ENCODE measurements at regions not wholly inside any gene's neighbourhood (a gene's known extent, or its start where the extent isn't known, plus 50 kb on each side); places are given as distances from the start of the nearest gene placed in this dataset.

GRCh38 chr2:185644828-185645227 lies 93.8 kb upstream of the FSIP2 start:
- TF ChIP-seq CSRNP3 (CRISPR knock-in tag; IDR thresholded peaks at IDR 0.05): no peak
- no peak for TF ChIP-seq SNAI2 (CRISPR knock-in tag; IDR thresholded peaks at IDR 0.05)
- no peak for TF ChIP-seq OSR1 (CRISPR knock-in tag; IDR thresholded peaks at IDR 0.05)
- TF ChIP-seq CSDC2 (CRISPR knock-in tag; IDR thresholded peaks at IDR 0.05): no peak
- TF ChIP-seq ZNF70 (CRISPR knock-in tag; IDR thresholded peaks at IDR 0.05): no peak
- TF ChIP-seq BACH2 (CRISPR knock-in tag; IDR thresholded peaks at IDR 0.05; ENCODE audit: borderline replicate concordance): no peak
- TF ChIP-seq ZFP30 (CRISPR knock-in tag; IDR thresholded peaks at IDR 0.05): no peak
- no peak for TF ChIP-seq TSHZ2 (CRISPR knock-in tag; IDR thresholded peaks at IDR 0.05)
- TF ChIP-seq ARNTL (CRISPR knock-in tag; IDR thresholded peaks at IDR 0.05; ENCODE audit: borderline replicate concordance, low read depth): no peak
- TF ChIP-seq RARB (CRISPR knock-in tag; IDR thresholded peaks at IDR 0.05): no peak
- no peak for TF ChIP-seq ZNF8 (CRISPR knock-in tag; IDR thresholded peaks at IDR 0.05)
- no peak for TF ChIP-seq PATZ1 (CRISPR knock-in tag; IDR thresholded peaks at IDR 0.05; ENCODE audit: borderline replicate concordance)
- ATAC-seq: no peak

- ATAC-seq: no peak
- TF ChIP-seq ZNF8 (CRISPR knock-in tag; IDR thresholded peaks at IDR 0.05): no peak
- TF ChIP-seq CREB5 (CRISPR knock-in tag; IDR thresholded peaks at IDR 0.05; ENCODE audit: low read depth): no peak
- TF ChIP-seq TCF4 (CRISPR knock-in tag; IDR thresholded peaks at IDR 0.05; ENCODE audit: borderline replicate concordance): no peak
Measured at GRCh38 chr2:185645529-185645928, 93.1 kb upstream of the FSIP2 start.

GRCh38 chr2:185658750-185659149 lies 79.9 kb upstream of the FSIP2 start:
- no peak for ATAC-seq
- TF ChIP-seq SNAI2 (CRISPR knock-in tag; IDR thresholded peaks at IDR 0.05) (no peak), PPARA (CRISPR knock-in tag; IDR thresholded peaks at IDR 0.05; ENCODE audit: borderline replicate concordance) (no peak), TOX (CRISPR knock-in tag; IDR thresholded peaks at IDR 0.05; ENCODE audit: borderline replicate concordance) (no peak), ZC3H10 (CRISPR knock-in tag; IDR thresholded peaks at IDR 0.05) (no peak), ZNF565 (CRISPR knock-in tag; conservative IDR thresholded peaks at IDR 0.05; ENCODE audit: low read depth) (no peak), TSHZ2 (CRISPR knock-in tag; IDR thresholded peaks at IDR 0.05) (no peak), BACH2 (CRISPR knock-in tag; IDR thresholded peaks at IDR 0.05; ENCODE audit: borderline replicate concordance) (no peak), ZNF8 (CRISPR knock-in tag; IDR thresholded peaks at IDR 0.05) (no peak), CREB5 (CRISPR knock-in tag; IDR thresholded peaks at IDR 0.05; ENCODE audit: low read depth) (no peak), PATZ1 (CRISPR knock-in tag; IDR thresholded peaks at IDR 0.05; ENCODE audit: borderline replicate concordance) (no peak), CSRNP3 (CRISPR knock-in tag; IDR thresholded peaks at IDR 0.05) (no peak), GLIS3 (CRISPR knock-in tag; IDR thresholded peaks at IDR 0.05) (no peak), POU6F1 (CRISPR knock-in tag; IDR thresholded peaks at IDR 0.05; ENCODE audit: borderline replicate concordance, low read depth) (no peak), ARNTL (CRISPR knock-in tag; IDR thresholded peaks at IDR 0.05; ENCODE audit: borderline replicate concordance, low read depth) (no peak)

All from SK-N-SH treated with all-trans-retinoic acid at 6 μM for 48 hours (cell line).